ENCODE measurements at regions not wholly inside any gene's neighbourhood (a gene's known extent, or its start where the extent isn't known, plus 50 kb on each side); places are given as distances from the start of the nearest gene placed in this dataset.

DNA sequence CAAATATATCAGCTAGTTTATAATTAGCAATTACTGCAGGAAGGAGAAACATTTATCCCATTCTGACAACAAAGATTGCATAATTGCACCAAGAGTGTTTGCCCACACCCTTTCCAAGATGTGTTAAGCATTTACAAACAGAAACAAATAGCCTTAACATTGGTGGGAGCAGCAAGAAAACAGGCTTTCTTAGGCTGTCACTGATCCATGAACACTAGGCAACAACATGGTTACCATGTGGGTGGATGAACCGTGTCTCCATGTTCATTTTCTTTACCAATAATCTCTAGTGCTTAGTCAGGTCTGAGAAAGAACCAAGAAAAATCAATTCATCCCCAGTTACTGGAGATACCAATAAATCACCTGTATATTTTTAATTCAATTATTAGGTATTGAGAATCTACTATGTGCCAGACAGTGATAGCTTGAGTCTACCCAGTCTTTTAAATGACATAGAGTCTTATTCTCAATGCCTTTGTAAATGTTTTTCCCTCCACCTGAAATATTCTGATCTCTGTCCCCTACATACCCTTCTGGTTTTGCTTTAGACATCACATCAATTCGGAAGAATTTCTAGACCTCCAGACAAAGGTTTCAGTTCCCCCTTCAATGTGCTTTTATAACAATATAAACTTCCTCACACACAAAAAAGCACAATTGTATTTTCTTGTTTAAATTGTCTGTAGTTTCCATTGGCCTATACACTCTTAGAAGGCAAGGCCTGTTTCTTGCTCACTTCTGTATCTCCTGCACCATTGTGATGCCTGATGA is 286.6 kb downstream of the PPP1R2C start:
- whole genome bisulfite sequencing, 2 donors: 71 to 82% methylated on average over 2 of the region's 2 CpGs
- no peak for DNase-seq
- no peak overlapping the region for H3K4me3 ChIP-seq
- no peaks in the 10 kb centered on the region for H3K9me3 ChIP-seq (ENCODE audit: control insufficient read depth in 4 of 4, insufficient read depth in 3 of 4, low read length in 3 of 4)
- ATAC-seq (ENCODE audit: insufficient read depth, low FRiP score): no peak
- H3K27ac ChIP-seq (ENCODE audit: low read depth in 1 of 2, low read length in 1 of 2): no peak overlapping the region
- H3K36me3 ChIP-seq (ENCODE audit: control insufficient read depth in 4 of 4, insufficient read depth in 4 of 4, low read length in 4 of 4): no peaks in the 10 kb centered on the region
- H3K4me1 ChIP-seq (ENCODE audit: control insufficient read depth in 5 of 5, insufficient read depth in 5 of 5, low read length in 5 of 5): no peaks in the 10 kb centered on the region
- TF ChIP-seq, protein P1, sequence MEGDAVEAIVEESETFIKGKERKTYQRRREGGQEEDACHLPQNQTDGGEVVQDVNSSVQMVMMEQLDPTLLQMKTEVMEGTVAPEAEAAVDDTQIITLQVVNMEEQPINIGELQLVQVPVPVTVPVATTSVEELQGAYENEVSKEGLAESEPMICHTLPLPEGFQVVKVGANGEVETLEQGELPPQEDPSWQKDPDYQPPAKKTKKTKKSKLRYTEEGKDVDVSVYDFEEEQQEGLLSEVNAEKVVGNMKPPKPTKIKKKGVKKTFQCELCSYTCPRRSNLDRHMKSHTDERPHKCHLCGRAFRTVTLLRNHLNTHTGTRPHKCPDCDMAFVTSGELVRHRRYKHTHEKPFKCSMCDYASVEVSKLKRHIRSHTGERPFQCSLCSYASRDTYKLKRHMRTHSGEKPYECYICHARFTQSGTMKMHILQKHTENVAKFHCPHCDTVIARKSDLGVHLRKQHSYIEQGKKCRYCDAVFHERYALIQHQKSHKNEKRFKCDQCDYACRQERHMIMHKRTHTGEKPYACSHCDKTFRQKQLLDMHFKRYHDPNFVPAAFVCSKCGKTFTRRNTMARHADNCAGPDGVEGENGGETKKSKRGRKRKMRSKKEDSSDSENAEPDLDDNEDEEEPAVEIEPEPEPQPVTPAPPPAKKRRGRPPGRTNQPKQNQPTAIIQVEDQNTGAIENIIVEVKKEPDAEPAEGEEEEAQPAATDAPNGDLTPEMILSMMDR (IDR thresholded peaks at IDR 0.05; ENCODE audit: control extremely low read depth, extremely low read depth): no peak
- peaks cover 0 to 12% (median 3%) of the 10 kb centered on the region in 3 donors for H3K27me3 ChIP-seq (ENCODE audit: control insufficient read depth in 3 of 3, insufficient read depth in 3 of 3, low read length in 2 of 3)
- H3K9ac ChIP-seq (ENCODE audit: insufficient read depth in 1 of 2, low read length in 2 of 2): no peak overlapping the region

DNA sequence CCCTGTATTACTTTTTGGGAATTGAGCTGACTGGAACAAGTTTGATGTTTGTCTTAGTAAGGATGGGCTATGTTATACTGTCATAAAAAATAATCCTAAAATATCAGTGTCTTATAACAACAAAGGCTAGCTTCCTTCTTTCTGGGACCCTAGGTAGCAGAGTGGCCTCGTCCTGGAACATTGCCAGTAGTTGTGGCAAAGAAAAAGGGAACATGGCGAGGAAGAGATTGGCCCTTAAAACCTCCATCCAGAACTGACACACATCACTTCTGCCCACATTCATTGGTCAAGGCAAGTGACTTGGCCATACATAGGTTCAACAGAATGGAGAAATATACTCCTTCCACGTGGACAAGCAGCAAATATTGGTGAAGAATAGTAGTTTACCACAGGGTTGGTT is 287.9 kb downstream of the PPP1R2C start:
- Histone ChIP-seq H3K4me1 (ENCODE audit: control insufficient read depth in 5 of 5, insufficient read depth in 5 of 5, low read length in 5 of 5) (no peaks in the 10 kb centered on the region), H3K9me3 (ENCODE audit: control insufficient read depth in 4 of 4, insufficient read depth in 3 of 4, low read length in 3 of 4) (no peaks in the 10 kb centered on the region), H3K4me3 (no peak overlapping the region), H3K27me3 (ENCODE audit: control insufficient read depth in 3 of 3, insufficient read depth in 3 of 3, low read length in 2 of 3) (peaks cover 0 to 12% (median 3%) of the 10 kb centered on the region in 3 donors), H3K27ac (ENCODE audit: low read depth in 1 of 2, low read length in 1 of 2) (no peak overlapping the region), H3K9ac (ENCODE audit: insufficient read depth in 1 of 2, low read length in 2 of 2) (no peak overlapping the region), H3K36me3 (ENCODE audit: control insufficient read depth in 4 of 4, insufficient read depth in 4 of 4, low read length in 4 of 4) (no peaks in the 10 kb centered on the region)
- 54 to 60% methylated on average over 3 of the region's 3 CpGs for whole genome bisulfite sequencing, 2 donors
- DNase-seq: no peak
- TF ChIP-seq, protein P1 (IDR thresholded peaks at IDR 0.05; ENCODE audit: control extremely low read depth, extremely low read depth): no peak
- no peak for ATAC-seq (ENCODE audit: insufficient read depth, low FRiP score)

DNA sequence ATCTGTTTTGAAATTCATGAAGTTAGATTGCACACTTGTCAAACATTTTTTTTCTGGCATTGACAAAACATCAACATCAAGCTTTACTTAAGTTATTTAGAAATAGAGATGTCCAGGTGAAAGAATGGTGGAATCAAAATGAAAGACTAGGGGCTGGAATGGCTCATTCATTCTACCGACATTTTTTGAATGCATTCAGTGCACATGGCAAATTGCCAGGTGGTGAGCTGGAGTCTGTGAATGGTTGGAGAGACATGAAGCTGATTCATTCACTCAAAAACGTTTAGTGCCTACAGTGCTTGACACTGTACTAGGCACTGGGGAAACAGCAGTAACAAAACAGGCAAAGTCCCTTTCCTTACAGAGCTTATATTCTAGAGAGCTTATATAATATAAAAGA is 292.4 kb downstream of the PPP1R2C start:
- Histone ChIP-seq H3K27ac (ENCODE audit: low read depth in 1 of 2, low read length in 1 of 2) (no peak overlapping the region), H3K9ac (ENCODE audit: insufficient read depth in 1 of 2, low read length in 2 of 2) (no peak overlapping the region), H3K27me3 (ENCODE audit: control insufficient read depth in 3 of 3, insufficient read depth in 3 of 3, low read length in 2 of 3) (peaks cover 0 to 18% (median 6%) of the 10 kb centered on the region in 3 donors), H3K4me3 (no peak overlapping the region), H3K36me3 (ENCODE audit: control insufficient read depth in 4 of 4, insufficient read depth in 4 of 4, low read length in 4 of 4) (no peaks in the 10 kb centered on the region), H3K9me3 (ENCODE audit: control insufficient read depth in 4 of 4, insufficient read depth in 3 of 4, low read length in 3 of 4) (no peaks in the 10 kb centered on the region), H3K4me1 (ENCODE audit: control insufficient read depth in 5 of 5, insufficient read depth in 5 of 5, low read length in 5 of 5) (no peaks in the 10 kb centered on the region)
- DNase-seq: peak in 1 of 3 donors; percentile 2
- TF ChIP-seq, protein P1 (IDR thresholded peaks at IDR 0.05; ENCODE audit: control extremely low read depth, extremely low read depth): no peak
- 51 to 73% methylated on average over 2 of the region's 2 CpGs for WGBS, 2 donors
- ATAC-seq (ENCODE audit: insufficient read depth, low FRiP score): no peak

Data from lung (tissue), 11 donors.